ENCODE measurements at regions not wholly inside any gene's neighbourhood (a gene's known extent, or its start where the extent isn't known, plus 50 kb on each side); places are given as distances from the start of the nearest gene placed in this dataset.

- no peaks in the 10 kb centered on the region for H3K79me2 ChIP-seq (ENCODE audit: control insufficient read depth in 1 of 2, insufficient read depth in 2 of 2, low read length in 2 of 2)
- no peak overlapping the region for H2BK15ac ChIP-seq (ENCODE audit: low read length)
- no peak overlapping the region for H4K5ac ChIP-seq (ENCODE audit: insufficient read length, low read depth, low read length)
- no peak overlapping the region for H3K4ac ChIP-seq (replicated peaks; ENCODE audit: insufficient read length, low read depth, low read length)
- POLR2A ChIA-PET (ENCODE audit: partially characterized antibody) = no interaction called here
- DNase-seq (ENCODE audit: low read depth in 1 of 2, low spot score in 2 of 2) = no peak
- H3K56ac ChIP-seq (replicated peaks; ENCODE audit: insufficient read length, low read depth, low read length) = no peak overlapping the region
- H2BK120ac ChIP-seq (replicated peaks; ENCODE audit: low read depth, low read length) = no peak overlapping the region
- FAIRE-seq = no peak
- H3K23ac ChIP-seq (ENCODE audit: insufficient read length) = no peak overlapping the region
- no peaks in the 10 kb centered on the region for H3K79me1 ChIP-seq (ENCODE audit: low read depth, low read length)
- no peak overlapping the region for H2AK5ac ChIP-seq (ENCODE audit: low read depth, low read length)
- no peak overlapping the region for H2BK5ac ChIP-seq (ENCODE audit: low read depth, low read length)
- H3K36me3 ChIP-seq (ENCODE audit: control insufficient read depth in 2 of 4, insufficient read depth in 4 of 4, low read length in 3 of 4) = no peaks in the 10 kb centered on the region
- H3K4me1 ChIP-seq (replicated peaks in 1 of 4; ENCODE audit: control insufficient read depth in 3 of 4, insufficient read depth in 4 of 4, low read length in 3 of 4) = no peaks in the 10 kb centered on the region
- H2BK12ac ChIP-seq (ENCODE audit: low read depth, low read length) = no peak overlapping the region
- H4K91ac ChIP-seq (replicated peaks; ENCODE audit: insufficient read length, low read length) = no peak overlapping the region
- no peaks in the 10 kb centered on the region for H3K9me3 ChIP-seq (ENCODE audit: insufficient read depth in 2 of 2, low read depth in 1 of 2, low read length in 1 of 2)
- no peak overlapping the region for H3K27ac ChIP-seq (ENCODE audit: low read depth, low read length)
- 96% methylated on average over 7 of the region's 7 CpGs; no CpG with 5 or more reads in 1 of the 2 experiments for WGBS, 2 experiments (ENCODE audit: extremely low coverage in 1 of 2, insufficient coverage in 1 of 2, insufficient read length in 1 of 2, insufficient replicate concordance in 2 of 2, low coverage in 1 of 2, low lambda C conversion rate in 2 of 2, missing lambda C conversion rate in 1 of 2)
- H2BK20ac ChIP-seq (ENCODE audit: low read length) = no peak overlapping the region
- H3K18ac ChIP-seq (ENCODE audit: extremely low read depth, low read length) = no peak overlapping the region
- H3K4me3 ChIP-seq (ENCODE audit: extremely low read depth in 1 of 4, insufficient read depth in 2 of 4, low read depth in 3 of 4, low read length in 4 of 4) = no peak overlapping the region
- H2AFZ ChIP-seq (ENCODE audit: low read length) = no peak overlapping the region
- no peak overlapping the region for H3K9ac ChIP-seq (replicated peaks in 1 of 4; ENCODE audit: extremely low read depth in 1 of 4, low read depth in 3 of 4, low read length in 3 of 4)
- H4K20me1 ChIP-seq (replicated peaks in 1 of 2; ENCODE audit: control insufficient read depth in 1 of 2, insufficient read depth in 2 of 2, low read length in 2 of 2) = no peaks in the 10 kb centered on the region
- no peaks in the 10 kb centered on the region for H3K23me2 ChIP-seq (ENCODE audit: low read depth, low read length)
- H3K4me2 ChIP-seq (ENCODE audit: insufficient read depth in 1 of 2, low read depth in 2 of 2, low read length in 2 of 2) = no peak overlapping the region
- no peak overlapping the region for H3K14ac ChIP-seq (ENCODE audit: insufficient read length)
- H3K27me3 ChIP-seq (replicated peaks in 1 of 4; ENCODE audit: control insufficient read depth in 3 of 4, extremely low read depth in 1 of 4, insufficient read depth in 3 of 4, low read length in 3 of 4) = no peaks in the 10 kb centered on the region
- CTCF ChIA-PET (ENCODE audit: partially characterized antibody) = interaction anchor here (1.9 to 2.1 kb wide), 2 partner anchors 10 to 61 kb away, joined by 4 to 6 read pairs; no protein-coding TSS in a partner anchor
- no peak overlapping the region for H4K8ac ChIP-seq (ENCODE audit: extremely low read depth, insufficient read depth, low read length)
- TF ChIP-seq ATF2 (IDR thresholded peaks at IDR 0.05; ENCODE audit: low read length) (no peak), CHD1 (IDR thresholded peaks at IDR 0.05; ENCODE audit: low read depth, low read length) (no peak), GABPA (IDR thresholded peaks at IDR 0.05; ENCODE audit: borderline replicate concordance, insufficient read depth, low read length) (no peak), FOSL1 (IDR thresholded peaks at IDR 0.05; ENCODE audit: insufficient read depth, low read depth, low read length) (no peak), ASH2L (IDR thresholded peaks at IDR 0.05; ENCODE audit: low read length) (no peak), SP2 (IDR thresholded peaks at IDR 0.05; ENCODE audit: low read length) (no peak), TEAD4 (IDR thresholded peaks at IDR 0.05; ENCODE audit: low read depth, low read length) (no peak), CBX5 (IDR thresholded peaks at IDR 0.05; ENCODE audit: low read depth, low read length) (no peak), SAP30 (IDR thresholded peaks at IDR 0.05; ENCODE audit: insufficient read depth, insufficient replicate concordance, low read length) (no peak), SP4 (IDR thresholded peaks at IDR 0.05; ENCODE audit: low read length) (no peak), TAF7 (optimal IDR thresholded peaks at IDR 0.05; ENCODE audit: borderline replicate concordance, low read depth, low read length) (no peak), NANOG (IDR thresholded peaks at IDR 0.05; ENCODE audit: insufficient read depth, low read depth, low read length, poor library complexity, severe bottlenecking) (no peak)
Observed at GRCh38 chr13:105349082-105349723, 1186.3 kb downstream of the EFNB2 start.
